Hematopoietic multipotent progenitor cell treated with erythropoietin and hydrocortisone succinate and interleukin-3 and kit ligand, for 15 days (in vitro differentiated cells): ENCODE measurements at regions not wholly inside any gene's neighbourhood (a gene's known extent, or its start where the extent isn't known, plus 50 kb on each side); places are given as distances from the start of the nearest gene placed in this dataset.
"Not testable (repeated sequence)": the region's sequence is repeated elsewhere in the genome, so short reads cannot be mapped to it uniquely, and the experiment has no call there.

Source experiments
- DNase-seq: peaks from one replicate; pipeline ENCODE4 v3.0.0-alpha.2; 2015; ENCODE audit warnings: low spot score

- DNase-seq = no peak
Measured at GRCh38 chr10:64576497-64576896, 1055.3 kb downstream of the REEP3 start.

GRCh38 chr10:64578757-64579156, 1057.6 kb downstream of the REEP3 start:
- DNase-seq = not testable (repeated sequence)

GRCh38 chr10:64586934-64587503, 1065.8 kb downstream of the REEP3 start:
- no peak for DNase-seq

- DNase-seq = no peak
Measured at GRCh38 chr10:64594072-64594471, 1072.9 kb downstream of the REEP3 start.

GRCh38 chr10:64598600-64598999, 1077.4 kb downstream of the REEP3 start:
- no peak for DNase-seq

- no peak for DNase-seq
Measured at GRCh38 chr10:64601298-64601697, 1080.1 kb downstream of the REEP3 start.

GRCh38 chr10:64617085-64617484, 1095.9 kb downstream of the REEP3 start:
- no peak for DNase-seq

- no peak for DNase-seq
Measured at GRCh38 chr10:64619102-64619501, 1097.9 kb downstream of the REEP3 start.

- DNase-seq = no peak
Measured at GRCh38 chr10:64626924-64627323, 1105.7 kb downstream of the REEP3 start.

- DNase-seq = no peak
Measured at GRCh38 chr10:64630534-64630933, 1109.3 kb downstream of the REEP3 start.

- DNase-seq = no peak
Measured at GRCh38 chr10:64635906-64636305, 1114.7 kb downstream of the REEP3 start.

GRCh38 chr10:64636461-64636860, 1115.3 kb downstream of the REEP3 start:
- no peak for DNase-seq

- no peak for DNase-seq
Measured at GRCh38 chr10:64637939-64638338, 1116.7 kb downstream of the REEP3 start.

GRCh38 chr10:64648915-64649314, 1127.7 kb downstream of the REEP3 start:
- no peak for DNase-seq

GRCh38 chr10:64658528-64658927, 1137.3 kb downstream of the REEP3 start:
- no peak for DNase-seq

- DNase-seq = no peak
Measured at GRCh38 chr10:64659311-64659710, 1138.1 kb downstream of the REEP3 start.

- no peak for DNase-seq
Measured at GRCh38 chr10:64682043-64682442, 1160.8 kb downstream of the REEP3 start.

- no peak for DNase-seq
Measured at GRCh38 chr10:64690194-64690593, 1169.0 kb downstream of the REEP3 start.

GRCh38 chr10:64699244-64699643, 1178.0 kb downstream of the REEP3 start:
- DNase-seq = no peak

- not testable (repeated sequence) for DNase-seq
Measured at GRCh38 chr10:64702086-64702485, 1180.9 kb downstream of the REEP3 start.

GRCh38 chr10:64708884-64709681, 1187.9 kb downstream of the REEP3 start:
- DNase-seq = no peak

GRCh38 chr10:64726466-64726865, 1205.3 kb downstream of the REEP3 start:
- DNase-seq = no peak

GRCh38 chr10:64731016-64731415, 1209.8 kb downstream of the REEP3 start:
- DNase-seq = no peak
